IMR-90 (cell line): ENCODE measurements at regions not wholly inside any gene's neighbourhood (a gene's known extent, or its start where the extent isn't known, plus 50 kb on each side); places are given as distances from the start of the nearest gene placed in this dataset.
"Not testable (repeated sequence)": the region's sequence is repeated elsewhere in the genome, so short reads cannot be mapped to it uniquely, and the experiment has no call there.

Source experiments
- ATAC-seq: fragments of 200-7000 bp; cut with Tn5 transposase; 2 replicates; pipeline ENCODE4 v1.9.1; 2020; ENCODE audit warnings: low read depth, mild to moderate bottlenecking, moderate library complexity
- BruUV-seq: library from RNA; stranded (reverse); fragments of 400-500 nt; replicated peaks from 2 replicates; lab custom pipeline; 2021; lab: Mats Ljungman, UMichigan
- CTCF ChIA-PET: fragments of 300-600 bp; formaldehyde crosslinking; extraction: SDS; loops from one replicate; lab custom pipeline; 2021; ENCODE audit warnings: antibody characterized with exemption; lab: Yijun Ruan, JAX
- POLR2A ChIA-PET: fragments of 300-600 bp; sonication (Branson Sonifier 250); formaldehyde crosslinking; loops from one replicate; lab custom pipeline; 2022; ENCODE audit warnings: antibody characterized with exemption; ENCODE audit not compliant: unreplicated experiment; lab: Charles Lee
- DNase-seq: peaks from one replicate; pipeline ENCODE4 v3.0.0; 2013
- H2AFZ ChIP-seq: replicated peaks from 2 replicates; pipeline ENCODE3; 2013; ENCODE audit warnings: low read length, mild to moderate bottlenecking; ENCODE audit not compliant: poor library complexity
- H2AK5ac ChIP-seq: 2 replicates; pipeline ENCODE4 v1.6.1; 2013; ENCODE audit warnings: low read depth, low read length, inconsistent platforms
- H2AK9ac ChIP-seq: replicated peaks from 2 replicates; pipeline ENCODE3; 2013; ENCODE audit warnings: mild to moderate bottlenecking, low read depth, low read length, moderate library complexity; ENCODE audit not compliant: poor library complexity
- H2BK120ac ChIP-seq: 2 replicates; pipeline ENCODE4 v1.6.1; 2013; ENCODE audit warnings: low read depth, low read length, inconsistent platforms
- H2BK15ac ChIP-seq: 3 replicates; pipeline ENCODE4 v1.6.1; 2013; ENCODE audit warnings: low read depth, low read length, inconsistent platforms
- H2BK20ac ChIP-seq: 2 replicates; pipeline ENCODE4 v1.6.1; 2013; ENCODE audit warnings: low read depth, mild to moderate bottlenecking, inconsistent platforms, low read length, moderate library complexity
- H2BK5ac ChIP-seq: 2 replicates; pipeline ENCODE4 v1.6.1; 2013; ENCODE audit warnings: mild to moderate bottlenecking, low read depth, low read length, inconsistent platforms; ENCODE audit not compliant: poor library complexity, severe bottlenecking
- H3K14ac ChIP-seq: replicated peaks from 2 replicates; pipeline ENCODE4 v1.6.1; 2013; ENCODE audit warnings: low read depth, low read length, inconsistent platforms
- H3K18ac ChIP-seq: 2 replicates; pipeline ENCODE4 v1.6.1; 2013; ENCODE audit warnings: low read depth, low read length, control low read depth
- H3K23ac ChIP-seq: 2 replicates; pipeline ENCODE4 v1.6.1; 2013; ENCODE audit warnings: low read depth, low read length, inconsistent platforms
- H3K27ac ChIP-seq: 2 replicates; pipeline ENCODE4 v1.5.1; 2013; ENCODE audit warnings: mild to moderate bottlenecking, control low read depth, low read length; ENCODE audit not compliant: insufficient read depth
- H3K27me3 ChIP-seq: 2 replicates; pipeline ENCODE4 v1.6.1; 2013; ENCODE audit warnings: low read length; ENCODE audit not compliant: control insufficient read depth, insufficient read depth
- H3K36me3 ChIP-seq: 2 replicates; pipeline ENCODE4 v1.6.1; 2013; ENCODE audit warnings: low read length, mixed read lengths; ENCODE audit not compliant: control insufficient read depth, insufficient read depth
- H3K4ac ChIP-seq: 2 replicates; pipeline ENCODE4 v1.6.1; 2013; ENCODE audit warnings: low read depth, low read length, inconsistent platforms
- H3K4me1 ChIP-seq: 2 replicates; pipeline ENCODE4 v1.6.1; 2013; ENCODE audit warnings: low read length, mixed read lengths; ENCODE audit not compliant: control insufficient read depth, insufficient read depth
- H3K4me2 ChIP-seq: 2 replicates; pipeline ENCODE4 v1.6.1; 2013; ENCODE audit warnings: low read depth, mild to moderate bottlenecking, control low read depth, low read length, moderate library complexity
- H3K4me3 ChIP-seq: 2 replicates; pipeline ENCODE4 v1.5.1; 2013; ENCODE audit warnings: low read depth, mild to moderate bottlenecking, control low read depth, low read length, moderate library complexity; ENCODE audit not compliant: insufficient read depth
- H3K56ac ChIP-seq: 2 replicates; pipeline ENCODE4 v1.6.1; 2013; ENCODE audit warnings: low read length, inconsistent platforms; ENCODE audit not compliant: insufficient read depth; ENCODE audit errors: extremely low read depth
- H3K79me1 ChIP-seq, 2 experiments: 2 replicates each; pipeline ENCODE4 v1.6.1; 2013; ENCODE audit warnings: low read length in 2 of 2, inconsistent platforms in 1 of 2, low read depth in 1 of 2
- H3K9ac ChIP-seq: 2 replicates; pipeline ENCODE4 v1.6.1; 2013; ENCODE audit warnings: low read depth, low read length, control low read depth
- H3K9me1 ChIP-seq: 2 replicates; pipeline ENCODE4 v1.6.1; 2013; ENCODE audit warnings: low read length, inconsistent platforms; ENCODE audit not compliant: insufficient read depth
- H3K9me3 ChIP-seq: 2 replicates; pipeline ENCODE4 v1.6.1; 2013; ENCODE audit warnings: low read length; ENCODE audit not compliant: control insufficient read depth, insufficient read depth
- H4K20me1 ChIP-seq: 2 replicates; pipeline ENCODE4 v1.6.1; 2013; ENCODE audit warnings: low read length, inconsistent platforms; ENCODE audit not compliant: insufficient read depth
- H4K5ac ChIP-seq: 2 replicates; pipeline ENCODE4 v1.6.1; 2013; ENCODE audit warnings: mild to moderate bottlenecking, low read depth, low read length, control low read depth
- H4K8ac ChIP-seq, 2 experiments: 2 replicates each; pipeline ENCODE4 v1.6.1; 2013; ENCODE audit warnings: low read depth in 2 of 2, low read length in 2 of 2, control low read depth in 1 of 2, inconsistent platforms in 1 of 2
- H4K91ac ChIP-seq: 2 replicates; pipeline ENCODE4 v1.6.1; 2013; ENCODE audit warnings: low read depth, low read length, inconsistent platforms; ENCODE audit not compliant: insufficient read depth
- WGBS, 2 experiments: methylation state at CpG; one replicate each; pipeline versions ENCODE4 v1.1.5 to v1.1.7; 2013; ENCODE audit warnings: missing lambda C conversion rate in 2 of 2; ENCODE audit not compliant: insufficient read length in 1 of 2; ENCODE audit errors: extremely low coverage in 2 of 2; 5-methylcytosine and 5-hydroxymethylcytosine counted together
- dilution Hi-C: fragments of 300-500 bp; cut with HindIII; formaldehyde crosslinking; loops from one replicate; pipeline ENCODE4 v1.14.3; 2018; ENCODE audit warnings: low sequenced_read_pairs; ENCODE audit not compliant: unreplicated experiment
- in situ Hi-C: fragments of 300-500 bp; cut with MboI; formaldehyde crosslinking; loops from 3 replicates; pipeline ENCODE4 v1.14.3; 2019; ENCODE audit warnings: low sequenced_read_pairs, inconsistent platforms, mixed read lengths
- intact Hi-C: fragments of 100-400 bp; cut with micrococcal nuclease; formaldehyde crosslinking; loops from 2 replicates; pipeline ENCODE4 v1.10.0; 2022

DNA sequence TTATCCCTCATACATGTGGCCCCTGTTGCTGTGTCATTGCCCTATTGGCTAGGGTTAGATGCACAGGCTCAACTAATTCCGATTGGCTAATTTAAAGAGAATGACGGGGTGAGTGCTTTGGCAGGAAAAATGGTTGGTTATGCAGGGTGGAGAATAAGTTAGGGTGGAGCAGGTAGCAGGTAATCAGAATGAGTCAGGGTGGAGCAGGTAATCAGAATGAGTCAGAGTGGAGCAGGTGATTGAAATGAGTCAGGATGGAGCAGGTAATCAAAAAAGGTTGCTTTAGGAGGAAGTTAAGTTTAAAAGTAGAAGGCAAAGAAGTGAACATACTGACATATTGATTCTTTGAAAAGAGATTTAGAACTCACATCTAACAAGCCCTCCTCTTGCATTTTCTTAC is 513.5 kb downstream of the EDEM1 start:
- H3K79me1 ChIP-seq, H2AK9ac ChIP-seq, in situ Hi-C loops, dilution Hi-C loops, H2BK20ac ChIP-seq, H4K5ac ChIP-seq, H3K56ac ChIP-seq, BruUV-seq, intact Hi-C loops, H3K4me2 ChIP-seq, POLR2A ChIA-PET, H2BK120ac ChIP-seq, H3K27ac ChIP-seq, H2BK15ac ChIP-seq, H3K4ac ChIP-seq, CTCF ChIA-PET, H3K23ac ChIP-seq, ATAC-seq, H3K14ac ChIP-seq, H3K27me3 ChIP-seq, H3K4me1 ChIP-seq, H3K9ac ChIP-seq, H3K4me3 ChIP-seq, H4K91ac ChIP-seq, H4K8ac ChIP-seq, H2AFZ ChIP-seq, H3K36me3 ChIP-seq, H4K20me1 ChIP-seq, H2BK5ac ChIP-seq, H3K9me1 ChIP-seq, H3K18ac ChIP-seq, H3K9me3 ChIP-seq, DNase-seq, H2AK5ac ChIP-seq: not testable (repeated sequence)
- WGBS, 2 experiments = 27% methylated on average over 2 of the region's 2 CpGs; no CpG with 5 or more reads in 1 of the 2 experiments
